GM23338 (cell line): ENCODE measurements at regions not wholly inside any gene's neighbourhood (a gene's known extent, or its start where the extent isn't known, plus 50 kb on each side); places are given as distances from the start of the nearest gene placed in this dataset.

Source experiments
- ATAC-seq: fragments of 200-7000 bp; cut with Tn5 transposase; 3 replicates; pipeline ENCODE4 v1.9.1; 2020
- DNase-seq: peaks from one replicate; pipeline ENCODE4 v3.0.0-alpha.2; 2015; ENCODE audit warnings: low spot score
- H2AFZ ChIP-seq: fragments of 200-600 bp; sonication (generic); 2 replicates; pipeline ENCODE4 v1.8.0; 2016; ENCODE audit warnings: antibody characterized with exemption, mild to moderate bottlenecking, moderate library complexity
- H3F3A ChIP-seq: fragments of 200-600 bp; sonication (generic); replicated peaks from 2 replicates; pipeline ENCODE4 v1.8.0; 2017; ENCODE audit warnings: antibody characterized with exemption, mixed run types, low read depth
- H3K27ac ChIP-seq: fragments of 200-600 bp; sonication (generic); 2 replicates; pipeline ENCODE4 v1.6.1; 2016; ENCODE audit warnings: low read depth
- H3K27me3 ChIP-seq: fragments of 200-600 bp; sonication (generic); 2 replicates; pipeline ENCODE4 v1.8.0; 2016; ENCODE audit warnings: mild to moderate bottlenecking, mixed run types, moderate library complexity; ENCODE audit not compliant: insufficient read depth
- H3K36me3 ChIP-seq: fragments of 200-600 bp; sonication (generic); 2 replicates; pipeline ENCODE4 v1.8.0; 2016; ENCODE audit warnings: mild to moderate bottlenecking; ENCODE audit not compliant: insufficient read depth
- H3K4me1 ChIP-seq: fragments of 200-600 bp; sonication (generic); 2 replicates; pipeline ENCODE4 v1.8.0; 2016; ENCODE audit warnings: mild to moderate bottlenecking, moderate library complexity; ENCODE audit not compliant: insufficient read depth
- H3K4me2 ChIP-seq: fragments of 200-600 bp; sonication (generic); 2 replicates; pipeline ENCODE4 v1.7.1; 2017; ENCODE audit warnings: mixed run types
- H3K4me3 ChIP-seq: fragments of 200-600 bp; sonication (generic); 2 replicates; pipeline ENCODE4 v1.6.1; 2016; ENCODE audit warnings: mixed run types
- H3K79me2 ChIP-seq: fragments of 200-600 bp; sonication (generic); replicated peaks from 2 replicates; pipeline ENCODE4 v1.8.0; 2017; ENCODE audit warnings: mild to moderate bottlenecking; ENCODE audit not compliant: insufficient read depth
- H3K9me2 ChIP-seq: fragments of 200-600 bp; sonication (generic); 2 replicates; pipeline ENCODE4 v1.8.0; 2017; ENCODE audit not compliant: insufficient read depth
- H4K20me1 ChIP-seq: fragments of 200-600 bp; sonication (generic); replicated peaks from 2 replicates; pipeline ENCODE4 v1.8.0; 2017; ENCODE audit warnings: mild to moderate bottlenecking; ENCODE audit not compliant: insufficient read depth
- H3K27ac Mint-ChIP-seq: 2 replicates; pipeline ENCODE4 v1.8.0; 2020; ENCODE audit warnings: inconsistent platforms, mild to moderate bottlenecking, moderate library complexity, mixed read lengths
- H3K27me3 Mint-ChIP-seq: 3 replicates; pipeline ENCODE4 v1.8.0; 2022; ENCODE audit warnings: low read depth, mild to moderate bottlenecking, moderate library complexity, mixed read lengths, inconsistent platforms; ENCODE audit not compliant: insufficient read depth, poor library complexity
- H3K36me3 Mint-ChIP-seq: 3 replicates; pipeline ENCODE4 v1.8.0; 2021; ENCODE audit warnings: low read depth, mild to moderate bottlenecking, inconsistent platforms, moderate library complexity, mixed read lengths
- H3K4me1 Mint-ChIP-seq: 3 replicates; pipeline ENCODE4 v1.8.0; 2020; ENCODE audit warnings: mild to moderate bottlenecking, inconsistent platforms, mixed read lengths
- H3K4me3 Mint-ChIP-seq: 3 replicates; pipeline ENCODE4 v1.8.0; 2021; ENCODE audit warnings: moderate library complexity, mild to moderate bottlenecking, inconsistent platforms, mixed read lengths
- H3K9me3 Mint-ChIP-seq: 3 replicates; pipeline ENCODE4 v1.8.0; 2020; ENCODE audit warnings: moderate library complexity, mild to moderate bottlenecking, inconsistent platforms, mixed read lengths
- CREB1 ChIP-seq: fragments of 250-450 bp; sonication (Bioruptor Pico); IDR thresholded peaks from 2 replicates; pipeline ENCODE4 v1.5.0; 2020; ENCODE audit warnings: low read depth, mild to moderate bottlenecking, moderate library complexity
- ETS1 ChIP-seq: IDR thresholded peaks from 2 replicates; pipeline ENCODE4 v1.6.1; 2016; ENCODE audit warnings: antibody characterized with exemption
- EZH2phosphoT487 ChIP-seq: fragments of 200-600 bp; sonication (generic); IDR thresholded peaks from one replicate; pipeline ENCODE4 v1.8.1; 2018; ENCODE audit warnings: antibody characterized with exemption; ENCODE audit not compliant: unreplicated experiment
- POLR2AphosphoS5 ChIP-seq: IDR thresholded peaks from 2 replicates; pipeline ENCODE4 v1.6.1; 2016; ENCODE audit warnings: antibody characterized with exemption, low read depth
- STAT1 ChIP-seq: IDR thresholded peaks from one replicate; pipeline ENCODE4 v1.6.1; 2016; ENCODE audit warnings: antibody characterized with exemption; ENCODE audit not compliant: unreplicated experiment
- ZNF114 ChIP-seq: fragments of 250-450 bp; sonication (Bioruptor Pico); IDR thresholded peaks from 2 replicates; pipeline ENCODE4 v1.5.0; 2020; ENCODE audit warnings: mild to moderate bottlenecking, moderate library complexity
- ZNF331 ChIP-seq: fragments of 250-450 bp; sonication (Bioruptor Pico); IDR thresholded peaks from 2 replicates; pipeline ENCODE4 v1.5.0; 2020; ENCODE audit warnings: low read depth, mild to moderate bottlenecking, moderate library complexity
- TF ChIP-seq, protein P1 (sequence below), 2 experiments: fragments of 200-600 bp in 1 of 2; sonication (generic) in 1 of 2; conservative IDR thresholded peaks; 2 replicates each; pipeline versions ENCODE4 v1.5.1 to v1.6.1; 2016 to 2017; ENCODE audit warnings: antibody characterized with exemption in 2 of 2, low read depth in 2 of 2, mild to moderate bottlenecking in 2 of 2, moderate library complexity in 1 of 2
- TF ChIP-seq, protein P2 (sequence below): IDR thresholded peaks from one replicate; pipeline ENCODE4 v1.6.1; 2018; ENCODE audit warnings: antibody characterized with exemption; ENCODE audit not compliant: unreplicated experiment
- TF ChIP-seq, protein P3 (sequence below): fragments of 250-450 bp; sonication (Bioruptor Pico); IDR thresholded peaks from 2 replicates; pipeline ENCODE4 v1.5.0; 2020; ENCODE audit warnings: mild to moderate bottlenecking, moderate library complexity

GRCh38 chrX:67436867-67437266 lies 107.0 kb upstream of the AR start:
- Histone ChIP-seq H3K27ac (no peak overlapping the region), H3K79me2 (no peaks in the 10 kb centered on the region), H3K4me1 (no peaks in the 10 kb centered on the region), H3K4me3 (no peak overlapping the region), H3F3A (no peaks in the 10 kb centered on the region), H4K20me1 (no peaks in the 10 kb centered on the region), H3K4me2 (no peak overlapping the region), H3K36me3 (no peaks in the 10 kb centered on the region), H2AFZ (no peak overlapping the region), H3K9me2 (no peaks in the 10 kb centered on the region), H3K27me3 (no peaks in the 10 kb centered on the region)
- DNase-seq (no peak), ATAC-seq (no peak)
- TF ChIP-seq STAT1 (no peak), ZNF114 (CRISPR knock-in tag) (no peak), ZNF331 (no peak), ETS1 (no peak), CREB1 (CRISPR knock-in tag) (no peak), EZH2phosphoT487 (no peak), POLR2AphosphoS5 (no peak)
- TF ChIP-seq, protein P1, sequence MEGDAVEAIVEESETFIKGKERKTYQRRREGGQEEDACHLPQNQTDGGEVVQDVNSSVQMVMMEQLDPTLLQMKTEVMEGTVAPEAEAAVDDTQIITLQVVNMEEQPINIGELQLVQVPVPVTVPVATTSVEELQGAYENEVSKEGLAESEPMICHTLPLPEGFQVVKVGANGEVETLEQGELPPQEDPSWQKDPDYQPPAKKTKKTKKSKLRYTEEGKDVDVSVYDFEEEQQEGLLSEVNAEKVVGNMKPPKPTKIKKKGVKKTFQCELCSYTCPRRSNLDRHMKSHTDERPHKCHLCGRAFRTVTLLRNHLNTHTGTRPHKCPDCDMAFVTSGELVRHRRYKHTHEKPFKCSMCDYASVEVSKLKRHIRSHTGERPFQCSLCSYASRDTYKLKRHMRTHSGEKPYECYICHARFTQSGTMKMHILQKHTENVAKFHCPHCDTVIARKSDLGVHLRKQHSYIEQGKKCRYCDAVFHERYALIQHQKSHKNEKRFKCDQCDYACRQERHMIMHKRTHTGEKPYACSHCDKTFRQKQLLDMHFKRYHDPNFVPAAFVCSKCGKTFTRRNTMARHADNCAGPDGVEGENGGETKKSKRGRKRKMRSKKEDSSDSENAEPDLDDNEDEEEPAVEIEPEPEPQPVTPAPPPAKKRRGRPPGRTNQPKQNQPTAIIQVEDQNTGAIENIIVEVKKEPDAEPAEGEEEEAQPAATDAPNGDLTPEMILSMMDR (conservative IDR thresholded peaks at IDR 0.05; ENCODE audit: low read depth in 2 of 2), result no peak
- TF ChIP-seq, protein P2, sequence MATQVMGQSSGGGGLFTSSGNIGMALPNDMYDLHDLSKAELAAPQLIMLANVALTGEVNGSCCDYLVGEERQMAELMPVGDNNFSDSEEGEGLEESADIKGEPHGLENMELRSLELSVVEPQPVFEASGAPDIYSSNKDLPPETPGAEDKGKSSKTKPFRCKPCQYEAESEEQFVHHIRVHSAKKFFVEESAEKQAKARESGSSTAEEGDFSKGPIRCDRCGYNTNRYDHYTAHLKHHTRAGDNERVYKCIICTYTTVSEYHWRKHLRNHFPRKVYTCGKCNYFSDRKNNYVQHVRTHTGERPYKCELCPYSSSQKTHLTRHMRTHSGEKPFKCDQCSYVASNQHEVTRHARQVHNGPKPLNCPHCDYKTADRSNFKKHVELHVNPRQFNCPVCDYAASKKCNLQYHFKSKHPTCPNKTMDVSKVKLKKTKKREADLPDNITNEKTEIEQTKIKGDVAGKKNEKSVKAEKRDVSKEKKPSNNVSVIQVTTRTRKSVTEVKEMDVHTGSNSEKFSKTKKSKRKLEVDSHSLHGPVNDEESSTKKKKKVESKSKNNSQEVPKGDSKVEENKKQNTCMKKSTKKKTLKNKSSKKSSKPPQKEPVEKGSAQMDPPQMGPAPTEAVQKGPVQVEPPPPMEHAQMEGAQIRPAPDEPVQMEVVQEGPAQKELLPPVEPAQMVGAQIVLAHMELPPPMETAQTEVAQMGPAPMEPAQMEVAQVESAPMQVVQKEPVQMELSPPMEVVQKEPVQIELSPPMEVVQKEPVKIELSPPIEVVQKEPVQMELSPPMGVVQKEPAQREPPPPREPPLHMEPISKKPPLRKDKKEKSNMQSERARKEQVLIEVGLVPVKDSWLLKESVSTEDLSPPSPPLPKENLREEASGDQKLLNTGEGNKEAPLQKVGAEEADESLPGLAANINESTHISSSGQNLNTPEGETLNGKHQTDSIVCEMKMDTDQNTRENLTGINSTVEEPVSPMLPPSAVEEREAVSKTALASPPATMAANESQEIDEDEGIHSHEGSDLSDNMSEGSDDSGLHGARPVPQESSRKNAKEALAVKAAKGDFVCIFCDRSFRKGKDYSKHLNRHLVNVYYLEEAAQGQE, result no peak
- TF ChIP-seq, protein P3, sequence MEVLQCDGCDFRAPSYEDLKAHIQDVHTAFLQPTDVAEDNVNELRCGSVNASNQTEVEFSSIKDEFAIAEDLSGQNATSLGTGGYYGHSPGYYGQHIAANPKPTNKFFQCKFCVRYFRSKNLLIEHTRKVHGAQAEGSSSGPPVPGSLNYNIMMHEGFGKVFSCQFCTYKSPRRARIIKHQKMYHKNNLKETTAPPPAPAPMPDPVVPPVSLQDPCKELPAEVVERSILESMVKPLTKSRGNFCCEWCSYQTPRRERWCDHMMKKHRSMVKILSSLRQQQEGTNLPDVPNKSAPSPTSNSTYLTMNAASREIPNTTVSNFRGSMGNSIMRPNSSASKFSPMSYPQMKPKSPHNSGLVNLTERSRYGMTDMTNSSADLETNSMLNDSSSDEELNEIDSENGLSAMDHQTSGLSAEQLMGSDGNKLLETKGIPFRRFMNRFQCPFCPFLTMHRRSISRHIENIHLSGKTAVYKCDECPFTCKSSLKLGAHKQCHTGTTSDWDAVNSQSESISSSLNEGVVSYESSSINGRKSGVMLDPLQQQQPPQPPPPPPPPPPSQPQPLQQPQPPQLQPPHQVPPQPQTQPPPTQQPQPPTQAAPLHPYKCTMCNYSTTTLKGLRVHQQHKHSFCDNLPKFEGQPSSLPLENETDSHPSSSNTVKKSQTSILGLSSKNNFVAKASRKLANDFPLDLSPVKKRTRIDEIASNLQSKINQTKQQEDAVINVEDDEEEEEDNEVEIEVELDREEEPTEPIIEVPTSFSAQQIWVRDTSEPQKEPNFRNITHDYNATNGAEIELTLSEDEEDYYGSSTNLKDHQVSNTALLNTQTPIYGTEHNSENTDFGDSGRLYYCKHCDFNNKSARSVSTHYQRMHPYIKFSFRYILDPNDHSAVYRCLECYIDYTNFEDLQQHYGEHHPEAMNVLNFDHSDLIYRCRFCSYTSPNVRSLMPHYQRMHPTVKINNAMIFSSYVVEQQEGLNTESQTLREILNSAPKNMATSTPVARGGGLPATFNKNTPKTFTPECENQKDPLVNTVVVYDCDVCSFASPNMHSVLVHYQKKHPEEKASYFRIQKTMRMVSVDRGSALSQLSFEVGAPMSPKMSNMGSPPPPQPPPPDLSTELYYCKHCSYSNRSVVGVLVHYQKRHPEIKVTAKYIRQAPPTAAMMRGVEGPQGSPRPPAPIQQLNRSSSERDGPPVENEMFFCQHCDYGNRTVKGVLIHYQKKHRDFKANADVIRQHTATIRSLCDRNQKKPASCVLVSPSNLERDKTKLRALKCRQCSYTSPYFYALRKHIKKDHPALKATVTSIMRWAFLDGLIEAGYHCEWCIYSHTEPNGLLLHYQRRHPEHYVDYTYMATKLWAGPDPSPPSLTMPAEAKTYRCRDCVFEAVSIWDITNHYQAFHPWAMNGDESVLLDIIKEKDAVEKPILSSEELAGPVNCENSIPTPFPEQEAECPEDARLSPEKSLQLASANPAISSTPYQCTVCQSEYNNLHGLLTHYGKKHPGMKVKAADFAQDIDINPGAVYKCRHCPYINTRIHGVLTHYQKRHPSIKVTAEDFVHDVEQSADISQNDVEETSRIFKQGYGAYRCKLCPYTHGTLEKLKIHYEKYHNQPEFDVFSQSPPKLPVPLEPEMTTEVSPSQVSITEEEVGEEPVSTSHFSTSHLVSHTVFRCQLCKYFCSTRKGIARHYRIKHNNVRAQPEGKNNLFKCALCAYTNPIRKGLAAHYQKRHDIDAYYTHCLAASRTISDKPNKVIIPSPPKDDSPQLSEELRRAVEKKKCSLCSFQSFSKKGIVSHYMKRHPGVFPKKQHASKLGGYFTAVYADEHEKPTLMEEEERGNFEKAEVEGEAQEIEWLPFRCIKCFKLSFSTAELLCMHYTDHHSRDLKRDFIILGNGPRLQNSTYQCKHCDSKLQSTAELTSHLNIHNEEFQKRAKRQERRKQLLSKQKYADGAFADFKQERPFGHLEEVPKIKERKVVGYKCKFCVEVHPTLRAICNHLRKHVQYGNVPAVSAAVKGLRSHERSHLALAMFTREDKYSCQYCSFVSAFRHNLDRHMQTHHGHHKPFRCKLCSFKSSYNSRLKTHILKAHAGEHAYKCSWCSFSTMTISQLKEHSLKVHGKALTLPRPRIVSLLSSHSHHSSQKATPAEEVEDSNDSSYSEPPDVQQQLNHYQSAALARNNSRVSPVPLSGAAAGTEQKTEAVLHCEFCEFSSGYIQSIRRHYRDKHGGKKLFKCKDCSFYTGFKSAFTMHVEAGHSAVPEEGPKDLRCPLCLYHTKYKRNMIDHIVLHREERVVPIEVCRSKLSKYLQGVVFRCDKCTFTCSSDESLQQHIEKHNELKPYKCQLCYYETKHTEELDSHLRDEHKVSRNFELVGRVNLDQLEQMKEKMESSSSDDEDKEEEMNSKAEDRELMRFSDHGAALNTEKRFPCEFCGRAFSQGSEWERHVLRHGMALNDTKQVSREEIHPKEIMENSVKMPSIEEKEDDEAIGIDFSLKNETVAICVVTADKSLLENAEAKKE (CRISPR knock-in tag), result no peak
- Mint-ChIP-seq H3K9me3 (no peaks in the 10 kb centered on the region), H3K27me3 (no peaks in the 10 kb centered on the region), H3K4me3 (no peak overlapping the region), H3K36me3 (no peaks in the 10 kb centered on the region), H3K4me1 (peaks cover 3% of the 10 kb centered on the region; the same call in 2 of the 3 replicates), H3K27ac (no peak overlapping the region)
